ENCODE measurements at regions not wholly inside any gene's neighbourhood (a gene's known extent, or its start where the extent isn't known, plus 50 kb on each side); places are given as distances from the start of the nearest gene placed in this dataset.
A peak's percentile ranks its signal among the peaks of the same experiment; 100 is the strongest.

GRCh38 chr1:182126272-182126800, 64.8 kb upstream of the ZNF648 start:
- no peak overlapping the region for H3K4me3 ChIP-seq (ENCODE audit: low read length in 3 of 3)
- no peaks in the 10 kb centered on the region for H3K36me3 ChIP-seq (ENCODE audit: control insufficient read depth in 3 of 3, insufficient read depth in 3 of 3, low read length in 3 of 3)
- H3K27me3 ChIP-seq (ENCODE audit: control insufficient read depth in 3 of 3, insufficient read depth in 3 of 3, low read length in 3 of 3), result no peaks in the 10 kb centered on the region
- H3K4me1 ChIP-seq (ENCODE audit: control insufficient read depth in 3 of 3, insufficient read depth in 3 of 3, low read length in 3 of 3), result peaks cover 0 to 11% (median 4%) of the 10 kb centered on the region in 3 donors
- no peaks in the 10 kb centered on the region for H3K9me3 ChIP-seq (ENCODE audit: control insufficient read depth in 3 of 3, low read length in 3 of 3)
- no peak overlapping the region for H3K9ac ChIP-seq (ENCODE audit: low read depth in 1 of 3, low read length in 3 of 3)
- no peak overlapping the region for H3K27ac ChIP-seq (ENCODE audit: low read depth, low read length)

- H3K27me3 ChIP-seq (ENCODE audit: control insufficient read depth in 3 of 3, insufficient read depth in 3 of 3, low read length in 3 of 3), result no peaks in the 10 kb centered on the region
- no peaks in the 10 kb centered on the region for H3K9me3 ChIP-seq (ENCODE audit: control insufficient read depth in 3 of 3, low read length in 3 of 3)
- H3K4me1 ChIP-seq (ENCODE audit: control insufficient read depth in 3 of 3, insufficient read depth in 3 of 3, low read length in 3 of 3), result peaks cover 9 to 24% (median 12%) of the 10 kb centered on the region in 3 donors
- no peaks in the 10 kb centered on the region for H3K36me3 ChIP-seq (ENCODE audit: control insufficient read depth in 3 of 3, insufficient read depth in 3 of 3, low read length in 3 of 3)
- no peak overlapping the region for H3K9ac ChIP-seq (ENCODE audit: low read depth in 1 of 3, low read length in 3 of 3)
- H3K27ac ChIP-seq (ENCODE audit: low read depth, low read length), result no peak overlapping the region
- H3K4me3 ChIP-seq (ENCODE audit: low read length in 3 of 3), result no peak overlapping the region
Observed at GRCh38 chr1:182122913-182123260, 61.4 kb upstream of the ZNF648 start.

GRCh38 chr1:182122256-182122912, 60.9 kb upstream of the ZNF648 start:
- Histone ChIP-seq H3K27me3 (ENCODE audit: control insufficient read depth in 3 of 3, insufficient read depth in 3 of 3, low read length in 3 of 3) (no peaks in the 10 kb centered on the region), H3K36me3 (ENCODE audit: control insufficient read depth in 3 of 3, insufficient read depth in 3 of 3, low read length in 3 of 3) (no peaks in the 10 kb centered on the region), H3K4me3 (ENCODE audit: low read length in 3 of 3) (no peak overlapping the region), H3K27ac (ENCODE audit: low read depth, low read length) (no peak overlapping the region), H3K9me3 (ENCODE audit: control insufficient read depth in 3 of 3, low read length in 3 of 3) (no peaks in the 10 kb centered on the region), H3K9ac (ENCODE audit: low read depth in 1 of 3, low read length in 3 of 3) (no peak overlapping the region), H3K4me1 (ENCODE audit: control insufficient read depth in 3 of 3, insufficient read depth in 3 of 3, low read length in 3 of 3) (peaks cover 9 to 24% (median 12%) of the 10 kb centered on the region in 3 donors)

GRCh38 chr1:182121787-182122186, 60.3 kb upstream of the ZNF648 start:
- Histone ChIP-seq H3K4me3 (ENCODE audit: low read length in 3 of 3) (no peak overlapping the region), H3K36me3 (ENCODE audit: control insufficient read depth in 3 of 3, insufficient read depth in 3 of 3, low read length in 3 of 3) (no peaks in the 10 kb centered on the region), H3K27me3 (ENCODE audit: control insufficient read depth in 3 of 3, insufficient read depth in 3 of 3, low read length in 3 of 3) (no peaks in the 10 kb centered on the region), H3K27ac (ENCODE audit: low read depth, low read length) (no peak overlapping the region), H3K9ac (ENCODE audit: low read depth in 1 of 3, low read length in 3 of 3) (no peak overlapping the region), H3K9me3 (ENCODE audit: control insufficient read depth in 3 of 3, low read length in 3 of 3) (no peaks in the 10 kb centered on the region), H3K4me1 (ENCODE audit: control insufficient read depth in 3 of 3, insufficient read depth in 3 of 3, low read length in 3 of 3) (peaks cover 9 to 24% (median 12%) of the 10 kb centered on the region in 3 donors)

DNA sequence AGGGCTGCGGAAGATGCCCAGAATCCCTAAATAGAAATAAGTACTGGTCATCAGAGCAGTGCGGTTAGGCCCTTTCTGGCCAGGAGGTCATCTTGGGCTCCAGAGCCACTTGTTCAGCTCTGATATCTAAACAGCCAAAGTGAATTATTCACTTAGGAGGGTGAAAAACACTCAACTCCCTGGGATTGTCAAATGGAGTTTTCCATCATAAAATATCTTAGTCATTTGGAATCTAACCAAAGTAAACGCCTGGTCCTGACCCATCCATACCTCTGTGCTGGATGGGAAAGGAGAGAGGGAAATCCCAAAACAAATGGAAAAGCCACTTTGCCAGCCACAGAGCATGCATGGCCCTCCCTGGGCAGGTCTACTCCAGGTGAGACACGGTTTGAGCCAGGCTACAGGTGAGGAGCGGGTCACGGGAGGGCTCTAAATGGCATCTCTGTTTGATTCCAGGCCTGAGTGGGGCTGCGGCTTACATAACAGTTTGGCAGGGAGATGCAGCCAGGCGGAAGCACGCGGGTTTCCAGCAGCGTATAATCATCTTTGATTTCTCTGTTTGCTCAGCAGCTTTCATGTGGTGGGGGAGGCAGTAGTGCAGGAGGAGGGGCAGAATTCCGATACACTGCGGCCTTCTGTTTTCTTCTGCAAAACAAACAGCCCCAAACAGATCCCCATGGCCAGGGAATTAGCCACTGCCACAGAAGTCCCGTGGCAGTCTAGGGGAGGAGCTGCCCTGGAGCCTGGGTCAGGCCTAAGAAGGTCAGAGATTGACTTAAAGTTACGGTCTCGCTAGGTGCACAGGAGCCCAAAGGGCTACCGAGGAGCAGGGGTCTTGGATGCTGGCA, 59.1 kb upstream of the ZNF648 start:
- H3K9ac ChIP-seq (ENCODE audit: low read depth in 1 of 3, low read length in 3 of 3), result peak overlapping the region in 2 of 3 donors; percentile 23 to 55
- peaks cover 9 to 24% (median 12%) of the 10 kb centered on the region in 3 donors for H3K4me1 ChIP-seq (ENCODE audit: control insufficient read depth in 3 of 3, insufficient read depth in 3 of 3, low read length in 3 of 3)
- H3K4me3 ChIP-seq (ENCODE audit: low read length in 3 of 3), result peak overlapping the region; percentile 3 to 30 (median 16)
- no peaks in the 10 kb centered on the region for H3K27me3 ChIP-seq (ENCODE audit: control insufficient read depth in 3 of 3, insufficient read depth in 3 of 3, low read length in 3 of 3)
- H3K27ac ChIP-seq (ENCODE audit: low read depth, low read length), result peak overlapping the region; percentile 57
- H3K36me3 ChIP-seq (ENCODE audit: control insufficient read depth in 3 of 3, insufficient read depth in 3 of 3, low read length in 3 of 3), result no peaks in the 10 kb centered on the region
- H3K9me3 ChIP-seq (ENCODE audit: control insufficient read depth in 3 of 3, low read length in 3 of 3), result no peaks in the 10 kb centered on the region

GRCh38 chr1:182119631-182120030, 58.1 kb upstream of the ZNF648 start:
- Histone ChIP-seq H3K4me1 (ENCODE audit: control insufficient read depth in 3 of 3, insufficient read depth in 3 of 3, low read length in 3 of 3) (peaks cover 10 to 24% (median 12%) of the 10 kb centered on the region in 3 donors), H3K27ac (ENCODE audit: low read depth, low read length) (no peak overlapping the region), H3K4me3 (ENCODE audit: low read length in 3 of 3) (no peak overlapping the region), H3K36me3 (ENCODE audit: control insufficient read depth in 3 of 3, insufficient read depth in 3 of 3, low read length in 3 of 3) (no peaks in the 10 kb centered on the region), H3K27me3 (ENCODE audit: control insufficient read depth in 3 of 3, insufficient read depth in 3 of 3, low read length in 3 of 3) (no peaks in the 10 kb centered on the region), H3K9ac (ENCODE audit: low read depth in 1 of 3, low read length in 3 of 3) (no peak overlapping the region), H3K9me3 (ENCODE audit: control insufficient read depth in 3 of 3, low read length in 3 of 3) (no peaks in the 10 kb centered on the region)

- Histone ChIP-seq H3K27me3 (ENCODE audit: control insufficient read depth in 3 of 3, insufficient read depth in 3 of 3, low read length in 3 of 3) (no peaks in the 10 kb centered on the region), H3K9ac (ENCODE audit: low read depth in 1 of 3, low read length in 3 of 3) (no peak overlapping the region), H3K4me3 (ENCODE audit: low read length in 3 of 3) (no peak overlapping the region), H3K9me3 (ENCODE audit: control insufficient read depth in 3 of 3, low read length in 3 of 3) (no peaks in the 10 kb centered on the region), H3K36me3 (ENCODE audit: control insufficient read depth in 3 of 3, insufficient read depth in 3 of 3, low read length in 3 of 3) (no peaks in the 10 kb centered on the region), H3K27ac (ENCODE audit: low read depth, low read length) (no peak overlapping the region), H3K4me1 (ENCODE audit: control insufficient read depth in 3 of 3, insufficient read depth in 3 of 3, low read length in 3 of 3) (peaks cover 14 to 30% (median 17%) of the 10 kb centered on the region in 3 donors)
Observed at GRCh38 chr1:182118851-182119250, 57.3 kb upstream of the ZNF648 start.

GRCh38 chr1:182114627-182115023, 53.1 kb upstream of the ZNF648 start:
- Histone ChIP-seq H3K4me3 (ENCODE audit: low read length in 3 of 3) (no peak overlapping the region), H3K9ac (ENCODE audit: low read depth in 1 of 3, low read length in 3 of 3) (no peak overlapping the region), H3K27me3 (ENCODE audit: control insufficient read depth in 3 of 3, insufficient read depth in 3 of 3, low read length in 3 of 3) (no peaks in the 10 kb centered on the region), H3K27ac (ENCODE audit: low read depth, low read length) (no peak overlapping the region), H3K9me3 (ENCODE audit: control insufficient read depth in 3 of 3, low read length in 3 of 3) (no peaks in the 10 kb centered on the region), H3K4me1 (ENCODE audit: control insufficient read depth in 3 of 3, insufficient read depth in 3 of 3, low read length in 3 of 3) (peaks cover 4 to 18% (median 10%) of the 10 kb centered on the region in 3 donors), H3K36me3 (ENCODE audit: control insufficient read depth in 3 of 3, insufficient read depth in 3 of 3, low read length in 3 of 3) (no peaks in the 10 kb centered on the region)

GRCh38 chr1:182113879-182114626, 52.5 kb upstream of the ZNF648 start:
- Histone ChIP-seq H3K27ac (ENCODE audit: low read depth, low read length) (no peak overlapping the region), H3K4me3 (ENCODE audit: low read length in 3 of 3) (no peak overlapping the region), H3K9ac (ENCODE audit: low read depth in 1 of 3, low read length in 3 of 3) (peak overlapping the region in 1 of 3 donors; percentile 14), H3K36me3 (ENCODE audit: control insufficient read depth in 3 of 3, insufficient read depth in 3 of 3, low read length in 3 of 3) (no peaks in the 10 kb centered on the region), H3K27me3 (ENCODE audit: control insufficient read depth in 3 of 3, insufficient read depth in 3 of 3, low read length in 3 of 3) (no peaks in the 10 kb centered on the region), H3K9me3 (ENCODE audit: control insufficient read depth in 3 of 3, low read length in 3 of 3) (no peaks in the 10 kb centered on the region), H3K4me1 (ENCODE audit: control insufficient read depth in 3 of 3, insufficient read depth in 3 of 3, low read length in 3 of 3) (peaks cover 4 to 18% (median 10%) of the 10 kb centered on the region in 3 donors)
